NB4 (cell line): ENCODE measurements at regions not wholly inside any gene's neighbourhood (a gene's known extent, or its start where the extent isn't known, plus 50 kb on each side); places are given as distances from the start of the nearest gene placed in this dataset.
"Not testable (repeated sequence)": the region's sequence is repeated elsewhere in the genome, so short reads cannot be mapped to it uniquely, and the experiment has no call there.

Source experiments
- CTCF ChIP-seq: IDR thresholded peaks from one replicate; pipeline ENCODE4 v1.5.1; 2012; ENCODE audit warnings: low read depth, low read length
- MAX ChIP-seq: IDR thresholded peaks from 2 replicates; pipeline ENCODE4 v1.6.1; 2011; ENCODE audit warnings: low read depth, low read length
- MYC ChIP-seq: IDR thresholded peaks from 2 replicates; pipeline ENCODE4 v1.6.1; 2011; ENCODE audit warnings: low read depth, low read length
- POLR2A ChIP-seq: IDR thresholded peaks from 2 replicates; pipeline ENCODE4 v1.6.1; 2011; ENCODE audit warnings: mild to moderate bottlenecking; ENCODE audit not compliant: insufficient read length; ENCODE audit errors: extremely low read depth

- not testable (repeated sequence) for TF ChIP-seq MAX, CTCF, POLR2A, MYC
Measured at GRCh38 chr21:6569587-6570392, 3951.6 kb upstream of the TPTE start.
